ENCODE measurements at regions not wholly inside any gene's neighbourhood (a gene's known extent, or its start where the extent isn't known, plus 50 kb on each side); places are given as distances from the start of the nearest gene placed in this dataset.

DNA sequence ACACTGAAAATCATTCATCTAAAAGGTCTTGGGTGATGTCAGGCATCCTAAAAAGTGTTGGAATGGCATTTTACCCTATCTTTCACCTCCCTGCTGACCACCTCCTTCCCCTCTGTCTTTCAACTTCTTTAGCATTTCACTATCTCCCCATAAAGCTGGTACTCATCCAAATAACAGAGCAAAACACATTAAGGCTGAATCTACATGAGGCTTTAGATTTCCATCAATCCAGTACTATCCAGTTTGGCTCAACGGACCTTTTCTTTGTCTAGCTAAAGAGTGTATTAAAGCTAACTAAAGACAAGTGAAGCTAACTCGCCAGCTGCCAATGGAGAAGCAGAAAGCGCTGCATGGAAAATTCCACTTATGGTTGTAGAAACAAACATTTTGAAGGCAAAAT, 122.5 kb upstream of the NCKAP5 start:
- Histone ChIP-seq H3K27ac (ENCODE audit: insufficient read length, low read depth, low read length) (no peak overlapping the region), H4K5ac (ENCODE audit: insufficient read length, low read depth, low read length) (no peak overlapping the region), H3K79me1 (ENCODE audit: insufficient read depth, low read depth, low read length, poor library complexity, severe bottlenecking) (no peaks in the 10 kb centered on the region), H4K20me1 (ENCODE audit: control insufficient read depth, insufficient read depth, insufficient read length) (no peaks in the 10 kb centered on the region), H2AFZ (ENCODE audit: low read length) (no peak overlapping the region), H3K9me3 (ENCODE audit: control insufficient read depth, low read depth, low read length) (no peaks in the 10 kb centered on the region), H2BK5ac (ENCODE audit: insufficient read length, low read length) (no peak overlapping the region), H2BK20ac (ENCODE audit: low read depth, low read length, poor library complexity, severe bottlenecking) (no peak overlapping the region), H3K9ac (ENCODE audit: extremely low read depth, insufficient read length, low read length) (no peak overlapping the region), H3T11ph (ENCODE audit: low read length) (no peak overlapping the region), H3K79me2 (ENCODE audit: insufficient read depth, low read length) (no peaks in the 10 kb centered on the region), H3K4ac (ENCODE audit: low read depth, low read length) (no peak overlapping the region), H3K56ac (ENCODE audit: insufficient read length, low read depth, low read length) (no peak overlapping the region), H3K23me2 (ENCODE audit: insufficient read length, low read depth, low read length, poor library complexity, severe bottlenecking) (no peaks in the 10 kb centered on the region), H3K18ac (ENCODE audit: insufficient read length, low read depth, low read length) (no peak overlapping the region), H3K14ac (ENCODE audit: insufficient read depth, low read length) (no peak overlapping the region), H4K91ac (ENCODE audit: insufficient read length, low read depth, low read length) (no peak overlapping the region), H2BK12ac (ENCODE audit: insufficient read length, low read depth, low read length) (no peak overlapping the region), H2AK5ac (ENCODE audit: insufficient read length, low read length) (no peak overlapping the region), H3K23ac (ENCODE audit: insufficient read length, low read depth, low read length) (no peak overlapping the region), H3K4me2 (ENCODE audit: insufficient read depth, insufficient read length, low read length) (no peak overlapping the region), H2BK120ac (ENCODE audit: low read depth, low read length, poor library complexity, severe bottlenecking) (no peak overlapping the region), H2BK15ac (ENCODE audit: low read depth, low read length) (no peak overlapping the region), H3K27me3 (ENCODE audit: insufficient read depth, low read length) (no peaks in the 10 kb centered on the region), H3K4me1 (ENCODE audit: insufficient read depth, low read length) (no peaks in the 10 kb centered on the region), H4K8ac (replicated peaks; ENCODE audit: insufficient read length, low read depth, low read length) (no peak overlapping the region)
- no CpG with 5 or more reads among the region's 3 CpGs for WGBS (ENCODE audit: extremely low coverage, insufficient read length, low lambda C conversion rate)
- Mint-ChIP-seq H3K4me3 (no peak overlapping the region), H3K4me1 (peaks cover 0 to 9% of the 10 kb centered on the region in 2 experiments; a peak in 2 of 4 replicates), H3K36me3 (ENCODE audit: insufficient read depth in 1 of 3, low read depth in 3 of 3) (peaks cover 0 to 11% (median 6%) of the 10 kb centered on the region in 3 experiments; a peak in 4 of 7 replicates), H3K27me3 (ENCODE audit: low read depth) (no peaks in the 10 kb centered on the region; the same call in 1 of the 2 replicates), H3K9me3 (peaks cover 7 to 14% of the 10 kb centered on the region in 2 experiments), H3K27ac (no peak overlapping the region)
- no peak for DNase-seq
- TF ChIP-seq, protein P1, sequence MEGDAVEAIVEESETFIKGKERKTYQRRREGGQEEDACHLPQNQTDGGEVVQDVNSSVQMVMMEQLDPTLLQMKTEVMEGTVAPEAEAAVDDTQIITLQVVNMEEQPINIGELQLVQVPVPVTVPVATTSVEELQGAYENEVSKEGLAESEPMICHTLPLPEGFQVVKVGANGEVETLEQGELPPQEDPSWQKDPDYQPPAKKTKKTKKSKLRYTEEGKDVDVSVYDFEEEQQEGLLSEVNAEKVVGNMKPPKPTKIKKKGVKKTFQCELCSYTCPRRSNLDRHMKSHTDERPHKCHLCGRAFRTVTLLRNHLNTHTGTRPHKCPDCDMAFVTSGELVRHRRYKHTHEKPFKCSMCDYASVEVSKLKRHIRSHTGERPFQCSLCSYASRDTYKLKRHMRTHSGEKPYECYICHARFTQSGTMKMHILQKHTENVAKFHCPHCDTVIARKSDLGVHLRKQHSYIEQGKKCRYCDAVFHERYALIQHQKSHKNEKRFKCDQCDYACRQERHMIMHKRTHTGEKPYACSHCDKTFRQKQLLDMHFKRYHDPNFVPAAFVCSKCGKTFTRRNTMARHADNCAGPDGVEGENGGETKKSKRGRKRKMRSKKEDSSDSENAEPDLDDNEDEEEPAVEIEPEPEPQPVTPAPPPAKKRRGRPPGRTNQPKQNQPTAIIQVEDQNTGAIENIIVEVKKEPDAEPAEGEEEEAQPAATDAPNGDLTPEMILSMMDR (conservative IDR thresholded peaks at IDR 0.05) = no peak
